Uterus (tissue), 2 donors: ENCODE measurements at regions not wholly inside any gene's neighbourhood (a gene's known extent, or its start where the extent isn't known, plus 50 kb on each side); places are given as distances from the start of the nearest gene placed in this dataset.

Experiments
- POLR2A ChIP-seq, 2 donors: fragments of 450-650 bp; IDR thresholded peaks; one replicate each; pipeline ENCODE4 v1.6.1; 2016; ENCODE audit warnings: antibody characterized with exemption in 2 of 2, mild to moderate bottlenecking in 1 of 2, moderate library complexity in 1 of 2
- TF ChIP-seq, protein P1 (sequence below), 4 experiments: fragments of 200-600 bp in 2 of 4; fragments of 450-650 bp in 2 of 4; sonication (generic) in 2 of 4; IDR thresholded peaks; one replicate each; pipeline ENCODE4 v1.5.1; 2016 to 2019; ENCODE audit warnings: antibody characterized with exemption in 4 of 4, mild to moderate bottlenecking in 2 of 4, moderate library complexity in 1 of 4

DNA sequence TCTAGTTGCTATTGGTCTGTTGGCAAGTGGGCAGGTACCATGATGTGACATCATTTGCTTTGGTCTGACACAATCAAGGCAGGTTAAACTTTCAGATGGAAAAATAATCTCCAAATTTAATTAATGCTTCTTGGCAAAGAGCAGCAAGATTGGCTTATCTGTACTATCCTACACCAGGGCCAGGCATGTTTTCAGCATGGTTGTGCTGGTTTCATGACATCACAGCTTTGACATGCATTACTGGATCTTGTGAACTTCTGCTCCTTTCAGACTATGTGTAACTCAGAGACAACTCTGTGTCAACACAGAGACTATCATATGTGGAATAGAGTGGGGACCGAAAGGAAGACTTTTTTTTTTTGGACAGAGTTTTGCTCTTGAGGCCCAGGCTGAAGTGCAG is 520.5 kb downstream of the TDRD15 start:
- TF ChIP-seq, protein P1, sequence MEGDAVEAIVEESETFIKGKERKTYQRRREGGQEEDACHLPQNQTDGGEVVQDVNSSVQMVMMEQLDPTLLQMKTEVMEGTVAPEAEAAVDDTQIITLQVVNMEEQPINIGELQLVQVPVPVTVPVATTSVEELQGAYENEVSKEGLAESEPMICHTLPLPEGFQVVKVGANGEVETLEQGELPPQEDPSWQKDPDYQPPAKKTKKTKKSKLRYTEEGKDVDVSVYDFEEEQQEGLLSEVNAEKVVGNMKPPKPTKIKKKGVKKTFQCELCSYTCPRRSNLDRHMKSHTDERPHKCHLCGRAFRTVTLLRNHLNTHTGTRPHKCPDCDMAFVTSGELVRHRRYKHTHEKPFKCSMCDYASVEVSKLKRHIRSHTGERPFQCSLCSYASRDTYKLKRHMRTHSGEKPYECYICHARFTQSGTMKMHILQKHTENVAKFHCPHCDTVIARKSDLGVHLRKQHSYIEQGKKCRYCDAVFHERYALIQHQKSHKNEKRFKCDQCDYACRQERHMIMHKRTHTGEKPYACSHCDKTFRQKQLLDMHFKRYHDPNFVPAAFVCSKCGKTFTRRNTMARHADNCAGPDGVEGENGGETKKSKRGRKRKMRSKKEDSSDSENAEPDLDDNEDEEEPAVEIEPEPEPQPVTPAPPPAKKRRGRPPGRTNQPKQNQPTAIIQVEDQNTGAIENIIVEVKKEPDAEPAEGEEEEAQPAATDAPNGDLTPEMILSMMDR (IDR thresholded peaks at IDR 0.05) = no peak
- no peak for TF ChIP-seq POLR2A (IDR thresholded peaks at IDR 0.05)
